ENCODE measurements at regions not wholly inside any gene's neighbourhood (a gene's known extent, or its start where the extent isn't known, plus 50 kb on each side); places are given as distances from the start of the nearest gene placed in this dataset.
"Not testable (repeated sequence)": the region's sequence is repeated elsewhere in the genome, so short reads cannot be mapped to it uniquely, and the experiment has no call there.

- no peak for TF ChIP-seq POLR2A (IDR thresholded peaks at IDR 0.05; ENCODE audit: low read depth, low read length)
- no peak for DNase-seq (ENCODE audit: insufficient read length, low spot score)
- no peak for FAIRE-seq
These were observed 80.7 kb downstream of the DRD1 start for GRCh38 chr5:175363300-175363699.

- DNase-seq (ENCODE audit: insufficient read length, low spot score) (no peak), FAIRE-seq (no peak)
- no peak for TF ChIP-seq POLR2A (IDR thresholded peaks at IDR 0.05; ENCODE audit: low read depth, low read length)
These were observed 86.0 kb downstream of the DRD1 start for GRCh38 chr5:175357995-175358394.

DNA sequence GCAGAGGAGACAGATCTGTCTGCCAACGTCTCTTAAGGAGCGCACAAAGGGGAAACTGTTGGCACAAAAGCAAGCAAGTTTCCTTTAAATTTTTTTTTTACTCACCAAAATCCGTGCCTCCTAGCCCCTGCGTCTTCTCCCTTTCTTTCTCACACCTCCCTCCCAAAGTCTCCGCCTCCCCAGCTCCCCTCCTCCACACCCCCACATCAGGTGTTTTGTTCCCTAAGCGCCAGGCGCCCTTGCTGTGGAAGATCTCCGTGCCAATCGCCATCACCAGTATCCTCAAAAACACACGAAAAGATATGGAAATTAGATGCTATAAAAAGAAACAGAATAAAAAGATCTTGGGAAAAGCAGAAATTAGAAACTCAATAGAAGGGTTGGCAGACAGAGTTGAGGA, 87.6 kb downstream of the DRD1 start:
- DNase-seq (ENCODE audit: insufficient read length, low spot score) (no peak), FAIRE-seq (no peak)
- TF ChIP-seq POLR2A (IDR thresholded peaks at IDR 0.05; ENCODE audit: low read depth, low read length): no peak

DNA sequence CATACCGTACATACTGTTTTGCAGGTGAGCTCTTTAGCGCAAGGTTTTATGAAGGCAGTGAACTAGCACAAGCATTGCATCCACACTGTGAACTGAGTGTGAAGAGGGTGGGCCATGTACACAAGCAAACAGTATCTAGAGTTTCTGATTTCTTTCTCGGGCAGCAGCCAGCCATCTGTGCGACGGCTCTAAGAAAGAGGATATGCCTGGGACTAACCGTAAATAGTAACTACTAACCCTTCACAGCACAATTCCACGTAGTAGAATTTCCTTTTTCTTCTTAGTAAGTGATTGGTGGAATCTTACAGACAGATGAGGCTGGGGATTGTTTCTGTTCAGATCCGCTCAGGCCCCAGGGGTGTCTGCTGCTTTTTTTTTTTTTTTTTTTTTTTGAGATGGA, 89.0 kb downstream of the DRD1 start:
- DNase-seq (ENCODE audit: insufficient read length, low spot score): no peak
- FAIRE-seq: no peak
- no peak for TF ChIP-seq POLR2A (IDR thresholded peaks at IDR 0.05; ENCODE audit: low read depth, low read length)

DNA sequence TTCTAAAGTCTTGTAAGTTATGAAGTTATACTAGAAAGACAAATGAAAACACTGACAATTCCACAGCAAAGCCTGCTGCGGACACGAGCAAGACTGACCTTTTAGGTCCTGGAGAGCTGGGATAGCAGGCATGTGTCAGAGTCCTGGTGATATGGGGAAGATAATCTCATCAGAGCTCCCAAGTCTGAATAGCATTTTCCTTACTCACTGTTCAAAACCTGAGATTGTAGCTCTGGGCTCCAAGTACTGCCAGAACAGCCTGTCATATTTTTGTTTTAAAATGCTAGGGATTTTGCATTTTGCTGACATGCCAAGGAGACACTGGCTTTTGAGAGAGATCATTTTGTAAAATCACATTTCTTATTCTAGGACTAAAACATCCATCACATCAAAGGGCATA, 90.1 kb downstream of the DRD1 start:
- no peak for DNase-seq (ENCODE audit: insufficient read length, low spot score)
- no peak for TF ChIP-seq POLR2A (IDR thresholded peaks at IDR 0.05; ENCODE audit: low read depth, low read length)
- FAIRE-seq: no peak

DNA sequence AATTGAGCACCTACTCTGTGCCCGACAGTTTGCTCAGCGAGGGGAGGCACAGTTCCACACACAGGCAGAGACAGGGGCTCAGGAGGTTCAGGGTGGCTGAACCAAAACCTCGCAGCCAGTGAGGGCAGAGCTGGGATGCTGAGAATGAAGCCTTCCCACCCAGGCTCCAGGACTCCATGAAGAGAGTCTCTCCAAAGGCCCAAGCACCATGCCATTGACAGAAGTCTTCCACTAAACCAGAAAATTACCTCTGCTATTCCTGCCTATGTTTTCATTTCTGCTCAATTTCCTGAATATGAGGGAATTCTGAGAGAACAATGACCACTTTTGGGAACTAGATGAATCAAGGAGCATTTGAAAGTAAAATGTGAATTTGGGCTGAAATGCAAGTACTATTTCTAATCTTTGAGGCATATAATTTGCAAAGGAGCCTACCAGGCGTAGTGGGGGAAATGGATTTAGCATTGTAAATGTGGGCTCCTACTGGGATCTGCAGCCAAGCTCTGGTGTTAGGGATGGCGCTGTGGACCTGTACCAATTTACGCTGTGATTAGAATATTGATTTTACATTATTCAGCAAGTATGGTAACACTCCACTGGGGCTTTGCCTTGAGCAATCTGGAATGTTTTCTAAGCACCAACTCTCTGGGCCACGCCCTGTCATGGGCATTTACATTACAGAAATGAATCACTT, 91.9 kb downstream of the DRD1 start:
- DNase-seq (ENCODE audit: insufficient read length, low spot score): no peak
- TF ChIP-seq POLR2A (IDR thresholded peaks at IDR 0.05; ENCODE audit: low read depth, low read length): no peak
- no peak for FAIRE-seq

- no peak for FAIRE-seq
- no peak for TF ChIP-seq POLR2A (IDR thresholded peaks at IDR 0.05; ENCODE audit: low read depth, low read length)
- no peak for DNase-seq (ENCODE audit: insufficient read length, low spot score)
These were observed 92.9 kb downstream of the DRD1 start for GRCh38 chr5:175351126-175351525.

- DNase-seq (ENCODE audit: insufficient read length, low spot score): no peak
- no peak for TF ChIP-seq POLR2A (IDR thresholded peaks at IDR 0.05; ENCODE audit: low read depth, low read length)
- FAIRE-seq: no peak
These were observed 96.1 kb downstream of the DRD1 start for GRCh38 chr5:175347931-175348330.

GRCh38 chr5:175347027-175347426, 97.0 kb downstream of the DRD1 start:
- no peak for FAIRE-seq
- peak; percentile 28 for DNase-seq (ENCODE audit: insufficient read length, low spot score)
- no peak for TF ChIP-seq POLR2A (IDR thresholded peaks at IDR 0.05; ENCODE audit: low read depth, low read length)

GRCh38 chr5:175344331-175345195, 99.4 kb downstream of the DRD1 start:
- TF ChIP-seq POLR2A (IDR thresholded peaks at IDR 0.05; ENCODE audit: low read depth, low read length): no peak
- DNase-seq (ENCODE audit: insufficient read length, low spot score): no peak

GRCh38 chr5:175343308-175343707, 100.7 kb downstream of the DRD1 start:
- no peak for FAIRE-seq
- DNase-seq (ENCODE audit: insufficient read length, low spot score): no peak
- TF ChIP-seq POLR2A (IDR thresholded peaks at IDR 0.05; ENCODE audit: low read depth, low read length): no peak

More at GRCh38 chr5:175344331-175345195, 99.4 kb downstream of the DRD1 start:
- FAIRE-seq: no peak

DNA sequence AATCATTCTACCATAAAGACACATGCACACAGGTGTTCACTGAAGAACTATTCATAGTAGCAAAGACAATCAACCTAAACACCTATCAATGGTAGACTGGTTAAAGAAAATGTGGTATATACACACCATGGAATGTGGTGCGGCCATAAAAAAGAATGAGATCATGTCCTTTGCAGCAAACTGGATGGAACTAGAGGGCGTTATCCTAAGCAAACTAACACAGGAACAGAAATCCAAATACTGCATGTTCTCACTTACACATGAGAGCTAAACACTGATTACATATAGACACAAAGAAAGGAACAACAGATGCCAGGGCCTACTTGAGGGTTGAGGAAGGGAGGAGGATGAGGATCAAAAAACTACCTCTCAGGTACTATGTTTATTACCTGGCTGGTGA, 103.8 kb downstream of the DRD1 start:
- no peak for TF ChIP-seq POLR2A (IDR thresholded peaks at IDR 0.05; ENCODE audit: low read depth, low read length)
- FAIRE-seq (no peak), DNase-seq (ENCODE audit: insufficient read length, low spot score) (no peak)

DNA sequence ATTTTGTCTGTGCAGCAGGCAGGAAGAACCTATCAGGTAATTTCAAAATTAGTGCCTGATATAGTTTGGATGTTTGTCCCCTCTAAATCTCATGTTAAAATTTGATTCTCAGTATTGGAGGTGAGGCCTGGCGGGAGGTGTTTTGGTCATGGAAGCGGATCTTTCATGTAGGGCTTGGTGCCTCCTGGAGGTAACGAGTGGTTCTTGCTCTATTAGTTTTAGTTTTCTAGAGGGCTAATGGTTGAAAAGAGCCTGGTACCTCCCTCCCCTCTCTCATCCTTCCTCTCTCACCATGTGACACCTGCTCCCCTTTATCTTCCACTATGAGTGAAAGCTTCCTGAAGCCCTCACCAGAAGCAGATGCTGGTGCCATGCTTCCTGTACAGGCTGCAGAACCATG, 106.3 kb downstream of the DRD1 start:
- no peak for TF ChIP-seq POLR2A (IDR thresholded peaks at IDR 0.05; ENCODE audit: low read depth, low read length)
- FAIRE-seq (no peak), DNase-seq (ENCODE audit: insufficient read length, low spot score) (no peak)

DNA sequence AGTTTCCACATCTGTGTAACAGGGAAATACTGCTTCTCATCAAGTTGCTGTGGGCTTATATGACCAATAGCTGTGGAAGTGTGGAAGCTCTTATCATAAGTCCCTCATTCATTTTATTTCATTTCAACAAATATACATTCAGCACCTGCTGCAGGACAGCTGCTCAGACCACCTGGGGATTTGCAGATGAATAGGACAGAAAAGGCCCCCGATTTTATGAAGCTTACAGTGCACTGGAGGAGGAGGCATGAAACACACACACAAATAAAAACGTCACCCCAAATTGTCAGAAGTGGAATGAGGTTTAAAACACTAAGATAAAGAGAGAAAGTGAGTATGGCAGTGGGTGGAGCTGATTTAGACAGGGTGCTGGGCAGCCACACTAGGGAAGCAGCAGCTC, 107.2 kb downstream of the DRD1 start:
- DNase-seq (ENCODE audit: insufficient read length, low spot score) (no peak), FAIRE-seq (no peak)
- no peak for TF ChIP-seq POLR2A (IDR thresholded peaks at IDR 0.05; ENCODE audit: low read depth, low read length)

GRCh38 chr5:175335691-175336090, 108.3 kb downstream of the DRD1 start:
- DNase-seq (ENCODE audit: insufficient read length, low spot score): no peak
- no peak for FAIRE-seq
- TF ChIP-seq POLR2A (IDR thresholded peaks at IDR 0.05; ENCODE audit: low read depth, low read length): no peak

DNA sequence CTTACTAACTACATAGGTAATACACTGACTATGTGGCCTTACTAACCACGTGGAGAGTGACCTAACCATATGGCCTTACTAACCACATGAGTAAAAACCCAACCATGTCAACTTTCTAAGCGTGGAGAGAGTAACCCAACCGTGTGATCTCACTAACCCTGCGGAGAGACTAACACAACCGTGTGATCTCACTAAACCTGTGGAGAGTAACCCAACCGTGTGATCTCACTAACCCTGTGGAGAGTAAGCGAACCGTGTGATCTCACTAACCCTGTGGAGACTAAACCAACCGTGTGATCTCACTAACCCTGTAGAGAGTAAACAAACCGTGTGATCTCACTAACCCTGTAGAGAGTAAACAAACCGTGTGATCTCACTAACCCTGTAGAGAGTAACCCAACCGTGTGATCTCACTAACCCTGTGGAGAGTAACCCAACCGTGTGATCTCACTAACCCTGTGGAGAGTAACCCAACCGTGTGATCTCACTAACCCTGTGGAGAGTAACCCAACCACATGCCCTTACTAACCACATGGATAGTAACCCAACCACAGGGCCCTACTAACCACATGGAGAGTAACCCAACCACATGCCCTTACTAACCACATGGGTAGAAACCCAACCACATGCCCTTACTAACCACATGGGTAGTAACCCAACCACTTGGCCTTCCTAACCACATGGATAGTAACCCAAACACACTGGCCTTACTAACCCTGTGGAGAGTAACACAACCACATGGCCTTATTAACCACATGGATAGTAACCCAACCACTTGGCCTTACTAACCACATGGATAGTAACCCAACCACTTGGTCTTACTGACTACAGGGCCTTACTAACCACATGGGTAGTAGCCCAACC, 112.6 kb downstream of the DRD1 start:
- DNase-seq (ENCODE audit: insufficient read length, low spot score); FAIRE-seq: not testable (repeated sequence)
